Nephron (organoid): ENCODE measurements at regions not wholly inside any gene's neighbourhood (a gene's known extent, or its start where the extent isn't known, plus 50 kb on each side); places are given as distances from the start of the nearest gene placed in this dataset.

Experiments used
- H3K27ac Mint-ChIP-seq, 3 experiments: 2 replicates each; pipeline ENCODE4 v1.8.0; 2020; ENCODE audit warnings: mixed read lengths in 3 of 3, mild to moderate bottlenecking in 2 of 3, moderate library complexity in 1 of 3
- H3K27me3 Mint-ChIP-seq: 2 replicates; pipeline ENCODE4 v1.8.0; 2021; ENCODE audit warnings: low read depth, mild to moderate bottlenecking, moderate library complexity, mixed read lengths
- H3K36me3 Mint-ChIP-seq: 2 replicates; pipeline ENCODE4 v1.8.0; 2020; ENCODE audit warnings: low read depth, mixed read lengths
- H3K4me1 Mint-ChIP-seq: 2 replicates; pipeline ENCODE4 v1.8.0; 2020; ENCODE audit warnings: mixed read lengths
- H3K4me3 Mint-ChIP-seq, 3 experiments: 2 replicates each; pipeline ENCODE4 v1.8.0; 2020; ENCODE audit warnings: mild to moderate bottlenecking in 3 of 3, mixed read lengths in 3 of 3, moderate library complexity in 2 of 3
- H3K9me3 Mint-ChIP-seq: 2 replicates; pipeline ENCODE4 v1.8.0; 2020; ENCODE audit warnings: mixed read lengths
- TF ChIP-seq, protein P1 (sequence below), 3 experiments: fragments of 200-600 bp; sonication (generic); IDR thresholded peaks; one replicate each; pipeline ENCODE4 v1.5.0; 2021; ENCODE audit warnings: antibody characterized with exemption in 3 of 3; ENCODE audit not compliant: unreplicated experiment in 3 of 3

DNA sequence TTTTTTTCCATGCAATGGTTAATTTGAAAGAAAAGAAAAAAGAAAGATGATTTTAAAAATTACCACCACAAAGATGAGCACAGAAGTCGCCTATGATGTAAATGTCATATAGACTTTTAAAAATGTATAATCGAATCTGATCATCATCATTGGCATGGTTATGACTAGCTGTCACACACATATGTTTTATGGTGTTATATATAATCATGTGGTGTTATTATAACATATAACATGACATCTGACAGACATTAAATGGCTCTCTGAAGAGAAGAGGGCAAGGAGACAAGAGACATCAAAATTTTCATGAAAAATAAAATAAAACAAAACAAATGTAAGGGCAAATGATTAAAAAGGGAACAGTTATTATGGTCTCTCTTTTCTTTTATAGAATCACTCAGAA lies 217.5 kb downstream of the TMEM161B start:
- no peaks in the 10 kb centered on the region for H3K36me3 Mint-ChIP-seq
- TF ChIP-seq, protein P1, sequence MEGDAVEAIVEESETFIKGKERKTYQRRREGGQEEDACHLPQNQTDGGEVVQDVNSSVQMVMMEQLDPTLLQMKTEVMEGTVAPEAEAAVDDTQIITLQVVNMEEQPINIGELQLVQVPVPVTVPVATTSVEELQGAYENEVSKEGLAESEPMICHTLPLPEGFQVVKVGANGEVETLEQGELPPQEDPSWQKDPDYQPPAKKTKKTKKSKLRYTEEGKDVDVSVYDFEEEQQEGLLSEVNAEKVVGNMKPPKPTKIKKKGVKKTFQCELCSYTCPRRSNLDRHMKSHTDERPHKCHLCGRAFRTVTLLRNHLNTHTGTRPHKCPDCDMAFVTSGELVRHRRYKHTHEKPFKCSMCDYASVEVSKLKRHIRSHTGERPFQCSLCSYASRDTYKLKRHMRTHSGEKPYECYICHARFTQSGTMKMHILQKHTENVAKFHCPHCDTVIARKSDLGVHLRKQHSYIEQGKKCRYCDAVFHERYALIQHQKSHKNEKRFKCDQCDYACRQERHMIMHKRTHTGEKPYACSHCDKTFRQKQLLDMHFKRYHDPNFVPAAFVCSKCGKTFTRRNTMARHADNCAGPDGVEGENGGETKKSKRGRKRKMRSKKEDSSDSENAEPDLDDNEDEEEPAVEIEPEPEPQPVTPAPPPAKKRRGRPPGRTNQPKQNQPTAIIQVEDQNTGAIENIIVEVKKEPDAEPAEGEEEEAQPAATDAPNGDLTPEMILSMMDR (IDR thresholded peaks at IDR 0.05; ENCODE audit: unreplicated experiment in 3 of 3), result no peak
- no peak overlapping the region for H3K4me3 Mint-ChIP-seq
- peaks cover 3% of the 10 kb centered on the region for H3K9me3 Mint-ChIP-seq
- no peaks in the 10 kb centered on the region for H3K4me1 Mint-ChIP-seq
- H3K27me3 Mint-ChIP-seq, result no peaks in the 10 kb centered on the region
- H3K27ac Mint-ChIP-seq, result no peak overlapping the region

DNA sequence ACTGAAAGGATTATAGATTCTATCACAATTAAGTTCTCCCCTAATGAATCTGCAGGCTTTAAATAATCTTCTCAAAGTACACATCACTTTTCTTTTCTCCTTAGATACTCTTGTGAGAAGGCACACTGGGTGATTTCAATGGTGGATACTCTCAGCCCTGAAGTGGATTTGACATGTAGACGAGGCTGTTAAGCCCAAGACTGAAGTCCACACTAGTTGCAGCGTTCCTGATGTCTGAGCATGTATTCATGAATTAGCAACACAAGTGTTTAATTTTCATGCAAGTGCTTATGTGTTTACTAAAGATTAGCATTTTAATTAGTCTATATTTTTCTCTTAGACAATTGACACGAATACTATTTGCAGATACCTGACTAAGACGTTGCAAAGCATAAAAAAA lies 218.9 kb downstream of the TMEM161B start:
- H3K36me3 Mint-ChIP-seq, result no peaks in the 10 kb centered on the region
- no peak overlapping the region for H3K4me3 Mint-ChIP-seq
- no peak overlapping the region for H3K27ac Mint-ChIP-seq

DNA sequence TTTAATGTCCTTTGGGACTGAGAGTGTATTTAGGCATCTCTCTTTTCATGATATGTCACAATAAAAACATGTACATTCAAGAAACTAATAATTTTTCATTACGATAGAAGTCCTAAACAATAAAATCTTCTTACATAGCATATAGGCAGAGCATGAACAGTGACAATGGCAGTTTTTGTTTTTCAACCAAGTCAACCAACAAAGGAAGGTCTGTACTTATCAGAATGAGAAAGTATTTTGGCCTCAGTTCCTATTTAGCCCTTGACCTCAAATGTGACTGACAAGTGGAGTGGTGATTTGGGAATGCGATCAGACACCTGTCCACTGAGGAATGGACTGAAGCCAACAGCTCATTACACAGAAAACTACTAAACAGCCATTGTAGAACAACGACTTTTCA lies 219.5 kb downstream of the TMEM161B start:
- Mint-ChIP-seq H3K9me3 (peaks cover 3% of the 10 kb centered on the region), H3K4me3 (no peak overlapping the region), H3K27ac (no peak overlapping the region), H3K4me1 (no peaks in the 10 kb centered on the region), H3K36me3 (no peaks in the 10 kb centered on the region), H3K27me3 (no peaks in the 10 kb centered on the region)
- TF ChIP-seq, protein P1 (IDR thresholded peaks at IDR 0.05; ENCODE audit: unreplicated experiment in 3 of 3), result no peak

More for the DNA sequence above, 218.9 kb downstream of the TMEM161B start:
- TF ChIP-seq, protein P1 (IDR thresholded peaks at IDR 0.05; ENCODE audit: unreplicated experiment in 3 of 3), result no peak
- peaks cover 3% of the 10 kb centered on the region for H3K9me3 Mint-ChIP-seq
- H3K4me1 Mint-ChIP-seq, result no peaks in the 10 kb centered on the region
- no peaks in the 10 kb centered on the region for H3K27me3 Mint-ChIP-seq

DNA sequence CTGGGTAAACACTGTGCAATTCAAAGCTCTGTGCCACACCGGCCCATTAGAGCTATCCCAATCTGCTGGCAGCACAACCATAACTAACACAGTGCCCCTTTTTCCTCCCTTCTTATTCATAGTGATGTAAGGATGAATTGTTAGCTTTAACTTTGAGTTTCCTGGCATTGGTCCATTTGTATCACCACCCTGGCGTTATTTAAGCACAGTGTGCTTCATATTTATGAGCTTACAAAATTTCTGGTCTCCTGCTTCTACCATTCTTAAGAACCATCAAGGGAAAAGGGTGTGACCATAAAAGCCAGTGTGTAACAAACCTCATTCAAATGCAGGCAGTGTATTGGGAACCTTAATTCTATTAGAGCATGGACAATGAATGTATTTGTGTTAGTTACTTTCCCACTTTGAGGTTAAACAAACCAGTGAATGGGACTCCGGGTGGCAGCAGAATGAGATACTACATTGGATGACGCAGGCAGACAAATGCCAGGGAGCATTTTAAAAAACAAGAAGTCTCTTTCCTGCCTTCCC lies 222.6 kb downstream of the TMEM161B start:
- no peaks in the 10 kb centered on the region for H3K9me3 Mint-ChIP-seq
- H3K36me3 Mint-ChIP-seq, result no peaks in the 10 kb centered on the region
- H3K4me3 Mint-ChIP-seq, result no peak overlapping the region
- H3K4me1 Mint-ChIP-seq, result no peaks in the 10 kb centered on the region
- TF ChIP-seq, protein P1 (IDR thresholded peaks at IDR 0.05; ENCODE audit: unreplicated experiment in 3 of 3), result no peak
- no peak overlapping the region for H3K27ac Mint-ChIP-seq
- H3K27me3 Mint-ChIP-seq, result no peaks in the 10 kb centered on the region

DNA sequence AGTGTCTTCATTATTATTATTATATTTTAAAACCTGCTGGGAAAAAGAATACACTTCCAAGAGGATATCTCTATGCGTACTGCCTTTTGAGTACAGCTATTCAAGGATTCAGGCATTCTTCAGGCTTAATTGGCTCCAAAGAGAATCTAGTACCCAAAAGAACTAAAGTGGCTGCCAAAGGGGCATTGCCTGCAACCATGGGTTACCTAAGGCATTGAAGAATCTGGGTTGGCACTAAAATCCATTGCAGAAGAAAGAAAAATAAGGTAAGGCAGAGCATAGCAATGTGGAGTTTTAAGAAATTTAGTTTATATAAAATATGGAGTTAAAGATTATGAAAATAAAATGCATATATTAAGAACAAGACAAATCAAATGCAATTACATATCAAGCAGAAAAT lies 223.5 kb downstream of the TMEM161B start:
- H3K36me3 Mint-ChIP-seq, result no peaks in the 10 kb centered on the region
- H3K4me1 Mint-ChIP-seq, result no peaks in the 10 kb centered on the region
- no peak overlapping the region for H3K27ac Mint-ChIP-seq
- H3K27me3 Mint-ChIP-seq, result no peaks in the 10 kb centered on the region
- H3K9me3 Mint-ChIP-seq, result no peaks in the 10 kb centered on the region
- TF ChIP-seq, protein P1 (IDR thresholded peaks at IDR 0.05; ENCODE audit: unreplicated experiment in 3 of 3), result no peak
- no peak overlapping the region for H3K4me3 Mint-ChIP-seq

DNA sequence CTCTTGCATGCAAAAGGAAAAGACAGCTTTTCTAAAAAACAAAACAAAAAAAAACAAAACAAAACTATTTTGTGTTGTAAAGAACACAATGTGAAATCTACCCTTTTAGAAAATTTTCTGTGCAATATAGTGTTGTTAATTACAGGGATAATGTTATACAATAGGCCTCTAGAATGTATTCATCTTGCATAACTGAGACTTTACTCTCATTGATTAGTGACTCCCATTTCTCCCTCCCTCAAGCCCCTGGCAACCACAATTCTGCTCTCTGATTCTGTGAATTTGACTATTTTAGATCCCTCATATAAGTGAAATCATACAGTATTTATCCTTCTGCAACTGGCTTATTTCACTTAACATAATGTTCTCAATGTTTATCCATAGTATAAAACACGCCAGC lies 234.1 kb downstream of the TMEM161B start:
- Mint-ChIP-seq H3K36me3 (no peaks in the 10 kb centered on the region), H3K9me3 (no peaks in the 10 kb centered on the region), H3K27ac (no peak overlapping the region), H3K4me3 (no peak overlapping the region), H3K27me3 (no peaks in the 10 kb centered on the region), H3K4me1 (no peaks in the 10 kb centered on the region)
- TF ChIP-seq, protein P1 (IDR thresholded peaks at IDR 0.05; ENCODE audit: unreplicated experiment in 3 of 3), result no peak
